Astrocyte of the cerebellum (primary cell): ENCODE measurements at regions not wholly inside any gene's neighbourhood (a gene's known extent, or its start where the extent isn't known, plus 50 kb on each side); places are given as distances from the start of the nearest gene placed in this dataset.

Experiments
- DNase-seq: peaks from one replicate; pipeline ENCODE4 v3.0.0-alpha.2; 2011; ENCODE audit warnings: low read depth
- H3K4me3 ChIP-seq: 2 replicates; pipeline ENCODE4 v1.5.1; 2011; ENCODE audit warnings: mild to moderate bottlenecking, low read depth, low read length, moderate library complexity
- in situ Hi-C: cut with HindIII; loops from 2 replicates; pipeline ENCODE4 v1.10.0; 2017; ENCODE audit warnings: low sequenced_read_pairs
- TF ChIP-seq, protein P1 (sequence below): IDR thresholded peaks from 2 replicates; pipeline ENCODE4 v1.5.1; 2012; ENCODE audit warnings: low read length, low read depth, moderate library complexity, mild to moderate bottlenecking; ENCODE audit errors: missing control alignments

DNA sequence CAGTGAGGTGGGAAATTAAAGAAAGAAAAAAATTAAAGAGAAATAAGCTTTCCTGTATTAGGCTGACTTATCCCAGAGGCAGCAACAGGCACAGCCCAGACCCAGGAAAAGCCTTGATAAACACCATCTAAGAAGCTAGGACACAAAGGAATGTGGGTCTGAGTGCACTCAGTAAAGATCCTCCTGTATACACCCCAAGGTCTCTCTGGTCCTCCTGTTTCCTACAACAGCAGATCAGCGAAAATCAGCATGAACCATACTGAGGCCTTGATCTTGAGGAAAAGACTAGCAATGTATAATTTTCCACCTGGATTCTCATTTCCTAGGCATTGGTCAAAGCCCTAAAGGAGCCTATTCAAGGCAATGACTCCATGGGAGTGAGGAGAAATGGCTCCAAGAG, 486.3 kb upstream of the CCDC196 start:
- no peak for DNase-seq
- H3K4me3 ChIP-seq = no peak overlapping the region
- in situ Hi-C loops = no loop called here
- TF ChIP-seq, protein P1, sequence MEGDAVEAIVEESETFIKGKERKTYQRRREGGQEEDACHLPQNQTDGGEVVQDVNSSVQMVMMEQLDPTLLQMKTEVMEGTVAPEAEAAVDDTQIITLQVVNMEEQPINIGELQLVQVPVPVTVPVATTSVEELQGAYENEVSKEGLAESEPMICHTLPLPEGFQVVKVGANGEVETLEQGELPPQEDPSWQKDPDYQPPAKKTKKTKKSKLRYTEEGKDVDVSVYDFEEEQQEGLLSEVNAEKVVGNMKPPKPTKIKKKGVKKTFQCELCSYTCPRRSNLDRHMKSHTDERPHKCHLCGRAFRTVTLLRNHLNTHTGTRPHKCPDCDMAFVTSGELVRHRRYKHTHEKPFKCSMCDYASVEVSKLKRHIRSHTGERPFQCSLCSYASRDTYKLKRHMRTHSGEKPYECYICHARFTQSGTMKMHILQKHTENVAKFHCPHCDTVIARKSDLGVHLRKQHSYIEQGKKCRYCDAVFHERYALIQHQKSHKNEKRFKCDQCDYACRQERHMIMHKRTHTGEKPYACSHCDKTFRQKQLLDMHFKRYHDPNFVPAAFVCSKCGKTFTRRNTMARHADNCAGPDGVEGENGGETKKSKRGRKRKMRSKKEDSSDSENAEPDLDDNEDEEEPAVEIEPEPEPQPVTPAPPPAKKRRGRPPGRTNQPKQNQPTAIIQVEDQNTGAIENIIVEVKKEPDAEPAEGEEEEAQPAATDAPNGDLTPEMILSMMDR = no peak

DNA sequence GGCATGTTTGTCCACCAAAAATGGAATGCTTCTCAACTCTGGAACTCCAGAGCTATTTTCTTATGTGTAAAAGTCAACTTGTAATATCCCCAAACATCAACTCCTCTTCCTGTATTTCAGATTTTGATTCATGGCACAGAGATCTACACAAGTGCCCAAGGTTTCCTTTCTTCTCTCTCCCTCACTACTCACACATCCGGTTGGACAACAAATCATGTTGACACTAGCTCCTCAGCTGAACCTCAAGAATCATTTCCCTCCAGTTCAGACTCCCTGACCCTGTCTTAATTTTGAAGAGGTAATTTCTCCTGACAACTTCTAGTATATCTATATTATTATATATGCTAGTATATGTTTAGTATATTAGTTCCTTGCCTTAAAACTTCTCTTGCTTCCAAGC, 485.4 kb upstream of the CCDC196 start:
- H3K4me3 ChIP-seq = no peak overlapping the region
- in situ Hi-C loops = no loop called here
- TF ChIP-seq, protein P1 = no peak
- no peak for DNase-seq

DNA sequence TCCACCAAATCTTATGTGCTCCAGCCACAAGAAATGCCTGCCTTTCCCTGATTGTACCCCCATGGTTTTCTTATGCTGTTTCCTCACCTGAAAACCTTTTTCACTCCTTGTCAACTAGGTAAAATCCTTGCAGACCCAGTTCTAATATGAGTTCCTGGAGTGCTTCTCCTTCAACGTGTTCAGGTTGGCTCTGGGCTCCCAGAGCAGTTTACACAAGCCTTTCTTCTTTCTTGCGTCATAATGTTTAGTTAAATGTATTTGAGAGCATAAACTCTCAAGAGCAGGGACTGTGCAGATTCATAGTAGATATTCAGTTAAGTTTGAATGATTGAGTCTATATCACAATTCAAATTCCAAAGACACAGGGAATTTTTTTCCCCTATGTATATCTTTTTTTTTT, 484.8 kb upstream of the CCDC196 start:
- H3K4me3 ChIP-seq = no peak overlapping the region
- no peak for DNase-seq
- in situ Hi-C loops = no loop called here
- TF ChIP-seq, protein P1 = no peak

DNA sequence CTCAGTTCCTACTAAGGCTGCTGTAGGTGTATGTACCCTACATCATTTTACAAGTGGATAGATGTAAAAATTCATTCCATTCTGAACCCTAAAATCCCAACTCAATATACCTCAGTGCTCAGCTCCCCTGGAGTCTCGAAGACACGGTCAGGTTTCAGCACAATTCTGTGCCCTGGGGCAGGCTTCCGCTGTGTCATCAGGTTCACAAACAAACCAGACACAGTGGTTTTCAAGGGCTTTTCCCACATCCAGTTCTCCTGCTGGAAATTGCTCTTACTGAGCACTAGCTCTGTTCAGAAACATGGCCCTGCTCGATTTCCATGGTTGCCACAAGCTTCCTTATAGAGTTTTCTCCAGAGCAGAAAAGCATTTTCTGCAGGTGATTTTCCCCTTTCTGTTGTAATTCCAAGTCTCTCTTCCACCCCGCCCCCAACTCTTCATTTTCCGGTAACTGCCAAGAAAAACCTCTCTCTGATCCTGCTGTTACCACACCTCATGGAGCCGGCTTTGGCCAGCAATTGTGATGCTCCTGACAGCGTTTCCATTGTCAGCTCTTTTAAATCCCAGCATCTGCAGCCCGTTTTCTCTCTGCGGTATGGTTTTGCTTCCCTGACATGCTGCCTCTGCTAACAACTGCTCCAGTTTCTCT, 483.0 kb upstream of the CCDC196 start:
- H3K4me3 ChIP-seq = no peak overlapping the region
- in situ Hi-C loops = no loop called here
- TF ChIP-seq, protein P1 = no peak
- DNase-seq = no peak

DNA sequence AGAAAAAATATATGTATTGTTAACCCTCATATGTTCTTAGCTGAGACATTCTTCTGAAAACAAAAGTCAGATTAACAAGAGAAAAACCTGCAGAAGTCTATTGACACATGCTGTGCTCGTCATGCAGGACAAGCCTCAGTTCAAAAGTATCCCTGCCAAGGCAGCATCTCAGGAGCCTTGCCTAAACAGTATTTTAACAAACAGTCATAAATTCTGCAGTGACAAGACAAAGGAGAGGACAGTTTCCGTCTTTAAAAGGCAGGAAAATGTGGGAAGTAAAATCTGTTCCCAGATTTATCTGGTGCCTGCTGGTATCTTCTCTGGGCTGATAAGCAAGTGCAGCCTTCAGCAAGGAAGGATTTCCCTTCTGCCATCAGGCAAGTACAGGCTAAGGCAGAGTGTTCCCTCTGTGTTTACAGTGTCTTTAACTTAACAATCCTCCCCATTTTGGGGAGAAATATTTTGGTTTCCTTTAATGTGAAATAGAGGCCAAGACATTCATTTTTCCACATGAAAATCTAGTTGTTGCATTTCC, 480.2 kb upstream of the CCDC196 start:
- H3K4me3 ChIP-seq = no peak overlapping the region
- TF ChIP-seq, protein P1 = no peak
- no peak for DNase-seq
- in situ Hi-C loops = no loop called here

DNA sequence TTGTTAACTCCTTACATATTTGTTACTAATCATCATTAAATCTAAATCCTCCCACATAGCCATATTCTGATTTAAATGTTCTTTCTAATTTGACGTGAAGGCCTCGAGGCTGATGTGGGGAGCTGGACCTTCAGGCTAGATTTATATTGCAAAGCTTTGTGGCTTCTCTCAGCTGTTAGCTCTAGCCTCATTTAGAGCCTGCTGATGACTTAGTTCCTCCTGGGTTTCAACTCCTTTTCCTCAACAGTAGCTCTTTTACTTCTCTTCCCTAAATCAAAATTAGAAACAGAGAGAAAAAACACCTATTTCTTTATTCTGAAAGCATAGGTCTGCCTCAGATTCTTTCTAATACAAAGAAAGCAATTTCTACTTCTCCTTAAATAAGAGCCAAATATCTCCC, 477.5 kb upstream of the CCDC196 start:
- TF ChIP-seq, protein P1 = no peak
- H3K4me3 ChIP-seq = no peak overlapping the region
- in situ Hi-C loops = no loop called here
- DNase-seq = no peak
